GM12892 (cell line): ENCODE measurements at regions not wholly inside any gene's neighbourhood (a gene's known extent, or its start where the extent isn't known, plus 50 kb on each side); places are given as distances from the start of the nearest gene placed in this dataset.

Source experiments
- POLR2A ChIP-seq: IDR thresholded peaks from 2 replicates; pipeline ENCODE4 v1.6.1; 2011; ENCODE audit warnings: low read depth, low read length, control low read depth
- POLR2AphosphoS5 ChIP-seq: IDR thresholded peaks from 2 replicates; pipeline ENCODE4 v1.6.1; 2011; ENCODE audit warnings: low read depth, low read length, control low read depth

GRCh38 chr9:28668158-28668557 is 1094.9 kb upstream of the C9orf72 start:
- TF ChIP-seq POLR2A (no peak), POLR2AphosphoS5 (no peak)
